HG03039 (cell line): ENCODE measurements at regions not wholly inside any gene's neighbourhood (a gene's known extent, or its start where the extent isn't known, plus 50 kb on each side); places are given as distances from the start of the nearest gene placed in this dataset.
"Not testable (repeated sequence)": the region's sequence is repeated elsewhere in the genome, so short reads cannot be mapped to it uniquely, and the experiment has no call there.

ENCODE experiments used
- ATAC-seq: cut with Tn5 transposase; IDR thresholded peaks from one replicate; pipeline ENCODE4 v1.9.1; 2021; ENCODE audit warnings: mild to moderate bottlenecking, moderate library complexity; ENCODE audit not compliant: unreplicated experiment

DNA sequence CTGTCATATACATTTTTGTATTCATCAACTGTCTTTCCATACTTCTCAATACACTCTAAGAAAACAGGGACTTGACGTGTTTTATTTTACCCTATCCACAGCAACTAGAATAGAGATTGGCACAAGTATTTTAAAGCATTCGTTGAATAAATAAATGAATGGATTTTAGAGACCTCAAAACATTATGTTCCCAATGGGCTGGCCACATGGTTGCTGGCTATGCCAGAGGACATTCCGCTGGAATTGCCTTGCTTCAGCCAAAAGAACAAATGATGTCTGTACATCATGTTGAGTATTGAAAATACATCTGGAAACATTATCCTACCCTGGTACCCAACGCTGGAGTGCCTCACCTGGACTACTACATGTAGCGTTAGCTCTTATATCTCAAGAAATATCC lies 132.8 kb upstream of the RAP1B start:
- no peak for ATAC-seq

DNA sequence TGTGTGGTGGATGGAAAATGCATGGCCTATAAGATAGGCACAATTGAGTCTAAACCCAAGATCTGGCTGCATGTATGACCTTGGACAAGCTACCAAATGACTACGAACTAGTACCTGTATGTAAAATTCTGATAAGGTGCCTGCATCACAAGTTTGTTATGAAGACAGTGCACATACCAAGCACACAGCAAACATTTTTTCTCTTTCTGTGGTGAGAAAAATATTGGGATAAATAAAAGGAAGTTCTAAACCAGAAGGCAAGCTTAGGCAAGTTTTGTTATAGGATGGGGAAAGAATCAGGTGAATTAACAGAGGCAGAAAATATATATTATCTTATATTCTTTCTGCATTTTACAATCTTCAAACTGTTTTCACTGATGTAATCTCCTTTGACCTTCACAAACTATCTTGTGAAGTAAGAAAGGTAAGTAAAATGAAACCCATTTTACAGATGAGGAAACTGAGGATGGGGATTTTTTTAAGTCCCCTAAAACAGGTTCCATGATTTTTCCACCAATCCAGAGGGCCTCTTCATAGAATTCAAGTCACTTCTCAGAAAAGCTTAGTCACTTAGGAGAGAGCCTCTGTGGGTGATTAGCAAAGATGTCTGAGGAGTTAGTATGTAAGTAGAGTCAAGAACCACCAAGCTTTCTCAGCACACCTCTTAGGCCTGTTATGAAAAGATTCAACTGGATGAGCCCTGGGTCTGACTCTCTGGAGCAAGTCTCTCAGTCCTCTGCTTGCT lies 132.0 kb upstream of the RAP1B start:
- no peak for ATAC-seq

DNA sequence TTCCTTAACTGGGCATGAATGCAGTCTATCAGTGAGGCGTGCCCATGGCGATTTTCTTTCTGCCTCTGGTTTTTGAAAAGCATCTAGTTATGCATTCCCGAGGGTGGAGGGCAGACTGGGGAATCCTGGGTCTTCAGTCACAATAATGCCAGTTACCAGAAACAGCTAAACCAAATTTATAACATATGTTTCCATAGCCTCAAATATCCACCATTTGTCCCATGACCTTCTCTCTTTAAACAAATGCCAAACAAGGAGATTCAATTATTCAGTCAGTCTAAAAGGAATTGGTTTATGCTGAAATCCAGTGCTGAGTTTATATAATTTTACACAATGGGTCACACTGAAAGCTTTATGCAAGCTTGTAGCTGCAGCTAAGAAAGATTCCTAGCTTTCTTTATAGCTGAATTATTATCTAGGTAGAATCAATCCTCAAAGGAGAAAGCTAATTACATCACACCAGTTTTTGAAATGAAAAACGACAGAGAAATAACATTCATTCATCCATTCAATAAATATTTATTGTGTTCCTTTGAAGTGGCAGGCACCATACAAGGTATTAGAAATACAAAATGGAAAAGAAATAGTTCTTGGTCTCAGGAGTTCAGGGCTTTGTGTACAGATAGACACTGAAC lies 131.3 kb upstream of the RAP1B start:
- ATAC-seq = no peak

DNA sequence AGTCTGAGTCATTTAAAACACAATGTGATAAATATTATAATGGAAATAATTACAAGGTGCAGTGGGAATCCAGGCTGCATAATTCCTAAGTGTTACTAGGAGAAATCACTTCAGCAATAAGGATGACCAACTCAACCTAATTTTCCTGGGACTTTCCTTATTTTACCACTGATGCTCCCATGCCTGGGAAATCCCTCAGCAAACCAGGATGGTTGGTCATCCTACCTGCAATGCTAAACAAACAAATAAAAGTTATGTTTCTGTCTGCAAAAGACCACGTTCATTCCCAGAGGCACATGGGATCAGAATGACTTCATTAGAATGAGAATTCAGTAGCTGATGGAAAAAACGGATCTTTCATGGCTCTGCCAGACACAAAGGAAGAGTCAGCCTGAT lies 130.8 kb upstream of the RAP1B start:
- ATAC-seq = no peak

DNA sequence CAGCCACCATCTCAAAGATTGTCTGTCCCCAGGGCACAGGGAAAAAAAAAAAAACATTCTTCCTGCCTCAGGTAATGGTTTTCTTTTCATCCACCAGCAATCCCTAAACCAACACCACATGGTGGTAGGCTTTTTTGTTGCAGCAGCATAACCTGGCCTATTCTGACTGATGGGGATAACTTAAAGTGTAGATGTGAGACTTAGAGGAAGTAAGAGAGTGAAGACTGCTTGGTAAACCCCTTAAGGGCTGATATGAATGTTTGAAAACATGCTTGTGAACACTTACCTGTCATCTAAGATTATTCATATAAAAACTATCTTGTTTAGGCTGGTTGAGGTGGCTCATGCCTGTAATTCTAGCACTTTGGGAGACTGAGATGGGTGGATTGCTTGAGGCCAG lies 130.2 kb upstream of the RAP1B start:
- ATAC-seq = no peak

DNA sequence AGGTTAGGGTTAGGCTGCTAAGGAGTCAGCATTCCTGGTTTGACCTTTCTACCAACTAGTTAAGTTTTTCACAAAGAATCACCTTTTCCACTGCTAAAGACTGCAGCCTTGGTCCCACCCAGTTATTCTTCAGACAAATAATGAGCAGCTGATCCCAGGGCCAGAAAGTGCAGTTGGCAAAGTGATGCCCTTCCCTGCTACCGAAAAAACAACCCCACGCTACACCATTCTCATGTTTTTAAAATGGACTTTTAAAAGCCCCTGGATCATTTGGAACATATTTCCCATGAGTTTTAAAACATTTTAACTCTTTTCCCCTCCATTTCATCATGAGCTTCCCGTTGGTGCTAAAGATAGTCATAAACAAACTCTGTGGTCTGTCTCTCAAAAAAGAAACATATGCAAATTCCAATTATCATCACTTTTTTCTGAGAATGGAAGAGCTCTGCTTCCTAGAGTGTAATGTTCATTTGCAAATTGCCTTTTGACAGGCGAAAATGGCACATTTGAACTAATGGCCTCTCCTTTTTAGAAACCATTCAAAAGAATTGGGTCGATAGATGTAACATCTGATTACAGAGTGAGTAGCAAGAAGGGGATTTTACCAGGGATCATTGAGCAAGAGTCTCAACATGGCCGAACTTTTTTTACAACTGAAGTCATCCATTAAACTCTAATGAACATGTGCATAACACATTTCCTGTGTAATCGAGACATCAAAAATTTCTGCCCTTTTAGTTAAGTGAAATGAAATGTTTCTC lies 129.3 kb upstream of the RAP1B start:
- ATAC-seq = peak; percentile 41

DNA sequence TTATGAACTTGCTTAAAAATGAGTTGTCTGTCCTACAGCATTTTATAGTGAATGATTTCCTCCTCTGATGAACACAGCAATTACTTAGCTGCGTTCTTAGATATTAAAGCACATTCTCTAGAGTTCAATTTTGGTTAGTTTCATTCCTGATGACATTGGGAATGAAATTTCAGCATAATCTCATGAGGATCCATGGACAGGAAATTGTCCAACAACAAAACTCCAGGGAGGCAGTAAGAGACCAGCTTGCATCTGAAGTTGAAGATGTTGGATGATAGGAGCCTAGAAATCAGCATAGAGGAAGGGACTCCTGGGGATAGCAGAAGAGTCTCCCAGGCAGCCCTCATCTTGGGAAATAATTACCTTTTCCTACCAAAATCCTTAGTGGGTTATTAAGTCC lies 128.7 kb upstream of the RAP1B start:
- ATAC-seq = no peak

DNA sequence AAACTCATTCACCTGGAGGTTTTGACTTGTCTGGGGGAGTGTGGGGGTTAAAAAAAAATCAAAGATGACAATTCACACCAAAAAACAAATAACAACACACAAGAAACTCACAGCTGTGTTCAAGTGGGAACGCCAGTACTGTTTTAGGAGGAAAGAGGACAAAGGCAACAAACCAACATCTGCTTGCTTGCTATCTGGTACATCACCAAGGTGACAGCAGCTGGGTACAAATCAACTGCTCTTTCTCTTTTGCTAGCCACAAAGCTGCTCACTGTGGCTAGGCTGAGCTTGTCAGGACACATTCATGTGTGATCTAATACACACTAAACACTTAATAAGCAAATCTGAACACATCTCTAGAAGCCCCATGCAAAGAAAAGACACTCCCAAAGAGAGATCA lies 128.0 kb upstream of the RAP1B start:
- ATAC-seq = peak; percentile 57

DNA sequence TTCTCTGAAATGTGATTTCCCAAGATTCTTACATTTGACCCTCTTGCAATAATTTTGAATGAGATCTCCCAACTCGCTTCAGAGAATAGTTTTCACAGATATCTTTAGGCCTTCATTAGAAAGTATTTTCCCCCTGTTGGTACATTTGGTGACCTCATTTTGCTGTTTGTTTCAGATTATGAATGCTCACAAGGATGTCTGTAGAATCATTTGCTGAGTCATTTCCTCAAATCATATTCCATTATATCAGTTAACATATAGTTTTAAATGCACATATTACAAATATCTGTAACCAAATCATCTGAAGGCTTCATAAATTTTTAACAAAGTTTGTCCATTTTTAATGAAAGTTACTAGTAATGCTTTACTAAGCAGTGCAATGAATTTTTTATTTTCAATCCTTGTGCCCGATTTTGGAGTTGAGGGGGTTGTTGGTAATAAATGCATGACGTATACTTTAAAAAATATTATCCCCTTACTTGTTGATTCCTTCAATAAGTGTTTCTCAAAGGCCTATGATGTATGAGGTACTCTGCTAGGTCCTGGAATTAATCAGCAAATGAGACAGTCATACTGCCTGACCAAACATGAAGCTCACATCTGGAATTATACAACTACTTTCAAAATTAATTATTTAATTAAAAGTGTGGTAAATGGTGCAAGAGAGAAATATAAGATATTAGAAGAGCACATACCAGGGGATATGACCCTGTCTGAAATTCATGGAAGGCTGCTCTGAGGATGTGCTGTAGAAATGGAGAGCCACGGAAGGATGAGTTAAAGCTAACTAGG lies 126.9 kb upstream of the RAP1B start:
- ATAC-seq = no peak

DNA sequence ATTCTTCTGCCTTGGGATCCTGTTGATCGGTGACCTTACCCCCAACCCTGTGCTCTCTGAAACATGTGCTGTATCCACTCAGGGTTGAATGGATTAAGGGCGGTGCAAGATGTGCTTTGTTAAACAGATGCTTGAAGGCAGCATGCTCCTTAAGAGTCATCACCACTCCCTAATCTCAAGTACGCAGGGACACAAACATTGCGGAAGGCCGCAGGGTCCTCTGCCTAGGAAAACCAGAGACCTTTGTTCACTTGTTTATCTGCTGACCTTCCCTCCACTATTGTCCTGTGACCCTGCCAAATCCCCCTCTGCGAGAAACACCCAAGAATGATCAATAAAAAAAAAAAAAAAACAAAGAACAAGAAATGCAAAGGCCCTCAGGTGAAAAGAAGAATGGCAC lies 126.1 kb upstream of the RAP1B start:
- not testable (repeated sequence) for ATAC-seq

DNA sequence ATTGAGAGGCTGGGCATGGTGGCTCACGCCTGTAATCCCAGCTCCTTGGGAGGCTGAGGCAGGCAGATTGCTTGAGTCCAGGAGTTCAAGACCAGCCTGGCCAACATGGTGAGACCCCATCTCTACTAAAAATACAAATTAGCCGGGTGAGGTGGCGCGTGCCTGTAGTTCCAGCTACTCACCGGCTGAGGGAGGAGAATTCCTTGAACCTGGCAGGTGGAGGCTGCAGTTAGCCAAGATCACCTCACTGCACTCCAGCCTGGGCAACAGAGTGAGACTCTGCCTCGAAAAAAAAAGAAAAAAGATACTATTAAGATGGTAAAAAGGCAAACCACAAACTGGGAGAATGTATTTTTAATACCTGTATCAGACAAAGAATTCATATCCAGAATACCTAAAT lies 124.2 kb upstream of the RAP1B start:
- not testable (repeated sequence) for ATAC-seq

DNA sequence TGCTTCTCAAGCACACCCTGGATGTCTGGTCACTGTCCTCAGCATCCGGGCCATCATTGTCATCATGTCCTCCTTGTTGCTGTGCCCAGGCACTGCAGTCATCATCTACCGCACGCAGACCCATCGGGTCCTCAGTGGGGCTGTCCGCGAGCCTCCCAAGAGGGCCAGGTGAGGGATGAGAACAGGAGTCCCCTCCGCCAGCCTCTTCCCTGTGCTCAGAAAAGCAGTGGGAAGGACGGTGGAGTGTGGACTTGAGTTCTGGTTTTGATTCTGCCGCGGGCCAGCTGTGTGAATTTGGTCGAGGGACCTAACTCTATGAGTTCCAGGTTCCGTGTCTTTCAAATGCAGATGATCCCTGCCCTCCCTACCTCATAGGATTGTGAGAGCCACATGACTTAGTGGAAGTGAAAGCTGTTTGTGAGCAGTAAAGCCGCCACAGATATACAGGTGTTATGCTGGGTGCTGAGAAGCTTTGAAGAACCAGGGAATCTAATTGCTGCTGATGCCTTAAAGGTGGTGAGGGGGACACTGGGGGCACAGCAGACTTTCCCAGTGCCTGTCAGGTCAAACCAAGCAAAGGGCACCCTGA lies 122.9 kb upstream of the RAP1B start:
- no peak for ATAC-seq

DNA sequence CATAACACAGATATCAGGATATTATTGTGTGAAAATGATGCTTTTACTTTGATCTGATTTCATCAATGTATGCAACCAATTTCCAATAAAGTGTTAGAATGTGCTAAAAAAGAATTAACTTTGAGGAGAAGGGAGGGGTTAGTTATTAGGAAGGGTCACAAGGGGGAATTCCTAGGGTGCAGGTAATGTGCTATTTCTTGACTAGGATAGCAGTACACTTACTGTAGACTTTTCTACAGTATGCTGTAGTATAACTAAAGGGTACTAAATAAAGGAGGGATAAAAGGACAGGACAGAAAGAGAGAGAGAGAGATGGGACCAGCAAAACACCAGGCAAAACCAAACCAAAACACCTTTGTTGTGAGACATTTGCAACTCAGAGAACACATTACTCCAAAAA lies 121.4 kb upstream of the RAP1B start:
- no peak for ATAC-seq

DNA sequence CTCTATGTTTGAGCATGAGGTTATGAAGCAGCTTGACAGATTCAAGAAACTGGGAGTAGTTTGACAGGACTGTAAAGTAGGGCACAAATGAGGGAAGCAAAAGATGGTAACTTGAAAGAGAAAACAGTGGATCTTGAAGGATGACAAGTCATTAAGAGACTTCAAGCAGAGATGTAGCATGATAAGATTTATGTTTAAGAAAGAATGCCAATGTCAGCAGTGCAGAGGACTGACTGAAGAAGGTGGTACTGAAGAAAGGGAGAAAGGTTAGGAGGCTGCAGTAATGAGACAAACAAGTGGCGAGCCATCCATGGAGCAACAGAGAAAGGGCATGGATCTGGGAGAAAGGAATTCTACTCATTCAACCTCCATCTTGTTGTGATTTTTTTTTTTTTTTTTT lies 120.2 kb upstream of the RAP1B start:
- ATAC-seq = no peak

DNA sequence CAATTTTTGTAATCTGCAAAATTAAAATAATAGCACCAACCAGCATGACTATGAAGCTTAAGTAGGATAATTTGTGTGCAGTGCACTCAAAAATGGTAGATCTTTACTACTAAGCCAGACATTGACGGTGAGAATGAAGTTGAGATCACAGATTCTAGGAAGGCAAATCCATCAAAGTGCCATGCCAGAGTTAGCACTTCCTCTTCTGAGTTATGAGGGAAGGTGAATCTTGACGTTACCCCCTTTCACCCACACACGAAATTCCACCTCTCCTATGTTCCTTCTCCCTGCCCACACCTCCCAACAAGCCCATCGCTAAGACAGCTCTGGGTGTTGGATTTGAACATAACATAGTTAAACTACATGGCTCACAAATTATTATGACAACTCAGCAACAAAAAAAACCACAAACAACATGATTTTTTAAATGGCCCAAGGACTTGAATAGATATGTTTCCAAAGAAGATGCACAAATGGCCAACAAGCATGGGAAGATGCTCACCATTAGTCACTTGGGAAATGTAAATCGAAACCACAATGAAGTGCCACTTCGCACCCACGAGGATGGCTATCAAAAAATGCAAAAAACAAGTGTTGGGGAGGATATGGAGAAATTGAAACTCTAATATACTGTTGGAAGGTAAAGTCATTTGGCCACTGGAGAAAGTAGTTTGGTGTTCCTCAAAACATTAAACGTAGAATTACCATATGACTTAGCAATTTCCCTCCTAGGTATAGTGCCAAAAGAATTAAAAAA lies 119.3 kb upstream of the RAP1B start:
- no peak for ATAC-seq

DNA sequence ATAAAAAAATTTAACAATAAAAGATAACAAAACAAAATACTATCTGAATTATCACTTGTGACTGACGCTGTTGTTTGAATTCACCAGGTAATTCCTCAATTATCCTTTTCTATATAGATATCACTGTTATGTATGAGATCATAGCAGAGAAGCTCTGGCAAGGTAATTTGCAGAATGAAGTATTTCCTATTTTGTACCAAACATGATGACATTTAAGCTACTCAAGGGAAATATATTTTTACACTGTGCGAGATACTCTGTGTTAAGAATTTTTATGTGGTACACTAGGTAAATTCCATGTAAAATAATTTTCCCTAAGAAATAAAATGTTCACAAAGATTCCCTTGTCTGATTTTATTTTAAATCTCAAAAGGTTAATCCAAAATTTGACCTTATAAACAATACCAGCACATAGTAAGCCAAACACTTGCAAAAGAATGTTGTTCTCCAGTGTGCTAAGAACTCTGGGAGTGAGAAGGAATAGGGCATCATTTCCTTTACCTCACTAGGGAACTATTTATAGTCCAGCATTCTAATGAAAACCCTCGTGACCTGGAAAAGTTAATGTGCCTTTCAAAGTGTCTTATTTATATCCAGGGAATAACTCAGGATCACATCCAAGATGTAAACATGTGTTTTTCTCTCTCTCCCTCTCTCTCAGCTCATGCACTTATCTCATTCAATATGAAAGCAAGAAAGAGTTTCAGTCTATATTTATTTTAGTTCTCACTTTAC lies 115.2 kb upstream of the RAP1B start:
- no peak for ATAC-seq

DNA sequence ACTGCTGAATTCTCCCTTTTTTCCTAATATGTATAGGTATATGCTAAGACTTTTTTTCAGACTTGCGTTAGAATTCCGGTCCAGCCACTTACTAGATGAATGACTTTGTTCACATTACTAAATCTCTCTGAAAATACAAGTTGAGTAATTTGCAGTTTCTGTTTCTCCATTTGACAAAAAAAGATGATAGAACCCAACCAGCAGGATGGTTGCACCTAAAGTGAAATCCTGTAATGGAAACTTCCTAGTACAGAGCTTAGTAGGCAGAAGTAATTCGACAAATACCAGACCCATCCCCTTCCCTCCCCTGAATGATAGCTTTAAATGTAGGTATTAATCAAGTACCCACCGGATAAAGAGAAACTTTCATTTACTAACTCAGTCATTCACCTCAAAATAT lies 113.6 kb upstream of the RAP1B start:
- no peak for ATAC-seq

DNA sequence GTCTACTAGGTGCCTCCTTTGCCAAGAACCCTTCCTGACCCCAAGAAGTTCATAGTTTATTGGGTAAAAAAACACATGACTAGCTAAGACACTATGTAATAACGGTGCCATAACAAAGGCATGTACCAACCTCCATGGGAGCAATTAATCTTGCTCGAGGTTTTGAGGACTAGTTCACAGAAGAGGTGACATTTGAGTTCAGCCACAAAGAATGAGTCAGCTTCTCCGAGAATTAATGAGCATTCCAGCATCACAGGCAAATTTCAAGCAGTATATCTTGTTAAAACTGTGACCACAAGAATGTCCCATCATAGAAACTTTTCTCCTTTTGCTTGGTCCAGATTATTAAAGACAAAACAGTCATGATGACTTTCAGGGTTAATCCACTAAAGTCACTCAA lies 113.0 kb upstream of the RAP1B start:
- ATAC-seq = no peak

DNA sequence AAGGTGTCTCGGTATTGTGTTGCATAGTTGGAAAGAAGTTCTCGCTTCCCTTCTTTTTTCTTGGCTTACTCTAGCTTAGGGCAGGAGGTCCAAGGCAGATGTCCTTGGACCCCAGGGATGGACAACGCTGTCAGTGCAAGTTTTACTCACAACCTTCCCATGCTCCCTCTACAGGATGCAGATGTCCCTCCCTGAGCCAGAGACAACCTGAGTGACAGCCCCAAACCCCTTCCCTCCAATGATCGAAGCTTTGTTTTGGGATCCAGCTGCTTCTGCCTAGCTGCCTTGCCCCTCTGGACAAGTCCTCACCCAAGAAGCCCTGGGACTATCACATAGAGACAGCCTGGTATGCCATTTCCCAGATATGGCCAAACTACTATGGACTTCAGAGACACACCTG lies 112.0 kb upstream of the RAP1B start:
- no peak for ATAC-seq

DNA sequence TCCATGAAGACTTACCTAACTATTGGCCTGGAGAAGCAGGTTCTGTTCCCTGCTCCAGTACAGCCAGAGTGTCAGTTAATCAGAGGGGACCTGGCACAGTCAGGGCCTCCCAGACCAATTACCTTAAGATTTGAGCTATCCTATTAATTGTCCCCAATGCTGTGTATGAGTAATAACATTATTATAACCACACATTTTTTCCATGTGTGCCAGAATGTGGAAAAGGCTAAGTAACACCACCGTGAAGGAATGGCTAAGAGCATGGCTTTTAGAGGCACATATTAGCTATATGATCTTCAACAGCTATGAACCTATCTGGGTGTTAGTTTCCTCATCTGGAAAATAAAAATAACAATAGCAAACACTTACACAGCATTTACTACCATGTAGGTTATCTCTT lies 111.1 kb upstream of the RAP1B start:
- no peak for ATAC-seq
